ENCODE measurements at regions not wholly inside any gene's neighbourhood (a gene's known extent, or its start where the extent isn't known, plus 50 kb on each side); places are given as distances from the start of the nearest gene placed in this dataset.

DNA sequence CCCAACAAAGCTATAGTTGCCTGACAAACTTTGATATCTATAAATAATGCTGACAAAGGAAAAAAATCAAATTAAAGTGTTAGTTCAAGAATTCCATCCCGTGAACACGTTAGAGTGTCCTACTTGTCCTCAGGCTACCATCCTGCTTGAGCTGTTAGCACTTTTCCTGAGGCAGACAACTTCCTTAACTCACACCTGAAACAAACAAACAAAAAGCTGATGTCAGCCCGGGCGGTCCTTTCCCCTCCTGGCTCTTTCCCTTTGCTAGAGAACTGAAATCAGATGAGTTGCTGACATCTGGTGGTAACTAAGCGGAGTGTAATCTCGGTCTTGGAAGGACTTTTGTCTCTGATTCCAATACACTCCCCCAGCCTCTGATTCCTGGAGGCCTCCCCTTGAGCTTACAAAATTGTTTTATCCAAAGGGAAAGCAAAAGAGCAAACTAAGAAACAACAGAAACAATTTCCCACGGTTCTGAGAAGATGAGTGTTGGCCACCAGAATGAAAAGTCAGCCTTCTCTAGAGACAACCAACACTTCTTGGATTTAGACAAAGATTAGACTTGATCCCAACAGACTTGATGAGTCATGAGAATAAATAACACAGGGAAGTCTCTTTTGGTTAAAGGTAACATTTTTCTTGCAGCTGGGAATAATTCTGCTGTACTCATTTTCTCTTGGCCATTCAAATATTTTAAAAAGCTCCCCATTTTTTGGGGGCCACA lies 135.4 kb downstream of the PROX1 start:
- TF ChIP-seq EZH2phosphoT487 (IDR thresholded peaks at IDR 0.05; ENCODE audit: borderline replicate concordance, low read length), result no peak
- TF ChIP-seq, protein P1, sequence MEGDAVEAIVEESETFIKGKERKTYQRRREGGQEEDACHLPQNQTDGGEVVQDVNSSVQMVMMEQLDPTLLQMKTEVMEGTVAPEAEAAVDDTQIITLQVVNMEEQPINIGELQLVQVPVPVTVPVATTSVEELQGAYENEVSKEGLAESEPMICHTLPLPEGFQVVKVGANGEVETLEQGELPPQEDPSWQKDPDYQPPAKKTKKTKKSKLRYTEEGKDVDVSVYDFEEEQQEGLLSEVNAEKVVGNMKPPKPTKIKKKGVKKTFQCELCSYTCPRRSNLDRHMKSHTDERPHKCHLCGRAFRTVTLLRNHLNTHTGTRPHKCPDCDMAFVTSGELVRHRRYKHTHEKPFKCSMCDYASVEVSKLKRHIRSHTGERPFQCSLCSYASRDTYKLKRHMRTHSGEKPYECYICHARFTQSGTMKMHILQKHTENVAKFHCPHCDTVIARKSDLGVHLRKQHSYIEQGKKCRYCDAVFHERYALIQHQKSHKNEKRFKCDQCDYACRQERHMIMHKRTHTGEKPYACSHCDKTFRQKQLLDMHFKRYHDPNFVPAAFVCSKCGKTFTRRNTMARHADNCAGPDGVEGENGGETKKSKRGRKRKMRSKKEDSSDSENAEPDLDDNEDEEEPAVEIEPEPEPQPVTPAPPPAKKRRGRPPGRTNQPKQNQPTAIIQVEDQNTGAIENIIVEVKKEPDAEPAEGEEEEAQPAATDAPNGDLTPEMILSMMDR (IDR thresholded peaks at IDR 0.05; ENCODE audit: low read depth, low read length, poor library complexity, severe bottlenecking), result peak; percentile 51
- no peaks in the 10 kb centered on the region for H3K4me1 ChIP-seq (ENCODE audit: control insufficient read depth, low read length)
- no peaks in the 10 kb centered on the region for H3F3A ChIP-seq (ENCODE audit: control insufficient read depth, insufficient read depth)
- H3K27ac ChIP-seq (ENCODE audit: low read depth, low read length), result no peak overlapping the region
- H3K4me2 ChIP-seq (ENCODE audit: low read length), result no peak overlapping the region
- H3K9me2 ChIP-seq (replicated peaks; ENCODE audit: control insufficient read depth, low read length), result no peaks in the 10 kb centered on the region
- no peaks in the 10 kb centered on the region for H4K20me1 ChIP-seq (ENCODE audit: control insufficient read depth, insufficient read depth, low read depth, low read length)
- no peaks in the 10 kb centered on the region for H3K36me3 ChIP-seq (ENCODE audit: control insufficient read depth, low read length)
- H3K4me3 ChIP-seq (ENCODE audit: low read length), result no peak overlapping the region
- no peaks in the 10 kb centered on the region for H3K27me3 ChIP-seq (ENCODE audit: control insufficient read depth, low read length)
- H3K9me3 ChIP-seq (ENCODE audit: control insufficient read depth, insufficient read depth, low read length), result no peaks in the 10 kb centered on the region
- no peaks in the 10 kb centered on the region for H3K79me2 ChIP-seq (ENCODE audit: control insufficient read depth, low read length)

DNA sequence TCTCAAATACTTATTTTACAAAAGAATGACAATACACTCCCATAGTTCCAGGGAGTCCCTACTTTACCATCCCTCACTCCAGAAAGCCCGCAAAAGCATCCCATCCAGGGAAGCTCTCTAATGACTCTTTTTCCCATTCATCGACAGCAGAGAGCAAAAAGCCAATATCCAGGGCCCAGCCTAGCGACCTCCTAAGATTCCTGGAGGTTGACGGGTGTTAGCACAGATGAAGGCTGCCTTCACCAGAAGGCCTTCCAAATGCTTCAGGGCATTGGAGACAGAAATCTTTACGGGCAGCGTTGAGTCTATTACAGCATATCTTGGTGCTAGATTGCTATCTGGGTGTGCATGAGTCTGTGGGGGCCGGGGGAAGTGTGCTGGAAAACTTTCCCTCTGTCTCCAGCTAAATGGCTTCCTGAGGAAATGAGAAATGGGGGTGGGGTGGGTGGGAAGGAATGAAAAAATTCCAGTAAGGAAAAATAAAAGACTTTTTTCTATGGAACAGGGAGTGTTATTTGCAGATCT lies 136.6 kb downstream of the PROX1 start:
- Histone ChIP-seq H4K20me1 (ENCODE audit: control insufficient read depth, insufficient read depth, low read depth, low read length) (no peaks in the 10 kb centered on the region), H3K27me3 (ENCODE audit: control insufficient read depth, low read length) (no peaks in the 10 kb centered on the region), H3K36me3 (ENCODE audit: control insufficient read depth, low read length) (no peaks in the 10 kb centered on the region), H3K4me1 (ENCODE audit: control insufficient read depth, low read length) (no peaks in the 10 kb centered on the region), H3K9me2 (replicated peaks; ENCODE audit: control insufficient read depth, low read length) (no peaks in the 10 kb centered on the region), H3K27ac (ENCODE audit: low read depth, low read length) (no peak overlapping the region), H3K4me3 (ENCODE audit: low read length) (no peak overlapping the region), H3K4me2 (ENCODE audit: low read length) (no peak overlapping the region), H3K79me2 (ENCODE audit: control insufficient read depth, low read length) (no peaks in the 10 kb centered on the region), H3K9me3 (ENCODE audit: control insufficient read depth, insufficient read depth, low read length) (no peaks in the 10 kb centered on the region), H3F3A (ENCODE audit: control insufficient read depth, insufficient read depth) (no peaks in the 10 kb centered on the region)
- TF ChIP-seq, protein P1 (IDR thresholded peaks at IDR 0.05; ENCODE audit: low read depth, low read length, poor library complexity, severe bottlenecking), result no peak
- TF ChIP-seq EZH2phosphoT487 (IDR thresholded peaks at IDR 0.05; ENCODE audit: borderline replicate concordance, low read length), result no peak

DNA sequence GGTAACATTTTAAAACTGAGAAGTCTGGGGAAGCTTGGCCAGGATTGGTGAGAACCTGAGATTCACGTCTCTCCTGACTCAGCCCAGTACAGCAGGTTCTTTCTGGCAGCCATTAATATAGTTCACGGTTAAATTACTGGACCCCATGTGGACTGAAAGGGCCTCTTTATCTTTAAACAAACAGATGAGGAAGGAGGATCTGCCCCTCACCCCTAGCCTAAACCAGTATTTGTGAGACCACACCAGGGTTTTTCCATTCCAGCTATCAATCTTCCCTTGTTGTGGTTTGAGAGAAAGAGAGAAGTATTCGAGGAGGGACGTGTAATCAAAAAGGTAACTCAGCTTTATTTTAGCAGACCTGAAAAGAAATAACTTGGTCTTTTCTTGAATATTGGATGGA lies 137.1 kb downstream of the PROX1 start:
- no peak overlapping the region for H3K27ac ChIP-seq (ENCODE audit: low read depth, low read length)
- no peaks in the 10 kb centered on the region for H3K9me2 ChIP-seq (replicated peaks; ENCODE audit: control insufficient read depth, low read length)
- H3K4me1 ChIP-seq (ENCODE audit: control insufficient read depth, low read length), result no peaks in the 10 kb centered on the region
- no peak for TF ChIP-seq EZH2phosphoT487 (IDR thresholded peaks at IDR 0.05; ENCODE audit: borderline replicate concordance, low read length)
- TF ChIP-seq, protein P1 (IDR thresholded peaks at IDR 0.05; ENCODE audit: low read depth, low read length, poor library complexity, severe bottlenecking), result no peak
- no peak overlapping the region for H3K4me2 ChIP-seq (ENCODE audit: low read length)
- no peaks in the 10 kb centered on the region for H3F3A ChIP-seq (ENCODE audit: control insufficient read depth, insufficient read depth)
- no peak overlapping the region for H3K4me3 ChIP-seq (ENCODE audit: low read length)
- no peaks in the 10 kb centered on the region for H4K20me1 ChIP-seq (ENCODE audit: control insufficient read depth, insufficient read depth, low read depth, low read length)
- no peaks in the 10 kb centered on the region for H3K36me3 ChIP-seq (ENCODE audit: control insufficient read depth, low read length)
- no peaks in the 10 kb centered on the region for H3K79me2 ChIP-seq (ENCODE audit: control insufficient read depth, low read length)
- no peaks in the 10 kb centered on the region for H3K9me3 ChIP-seq (ENCODE audit: control insufficient read depth, insufficient read depth, low read length)
- no peaks in the 10 kb centered on the region for H3K27me3 ChIP-seq (ENCODE audit: control insufficient read depth, low read length)

All from DOHH2 (cell line).